Nephron (organoid): ENCODE measurements at regions not wholly inside any gene's neighbourhood (a gene's known extent, or its start where the extent isn't known, plus 50 kb on each side); places are given as distances from the start of the nearest gene placed in this dataset.

ENCODE experiments used
- H3K27ac Mint-ChIP-seq, 3 experiments: 2 replicates each; pipeline ENCODE4 v1.8.0; 2020; ENCODE audit warnings: mixed read lengths in 3 of 3, mild to moderate bottlenecking in 2 of 3, moderate library complexity in 1 of 3
- H3K27me3 Mint-ChIP-seq: 2 replicates; pipeline ENCODE4 v1.8.0; 2021; ENCODE audit warnings: low read depth, mild to moderate bottlenecking, moderate library complexity, mixed read lengths
- H3K36me3 Mint-ChIP-seq: 2 replicates; pipeline ENCODE4 v1.8.0; 2020; ENCODE audit warnings: low read depth, mixed read lengths
- H3K4me1 Mint-ChIP-seq: 2 replicates; pipeline ENCODE4 v1.8.0; 2020; ENCODE audit warnings: mixed read lengths
- H3K4me3 Mint-ChIP-seq, 3 experiments: 2 replicates each; pipeline ENCODE4 v1.8.0; 2020; ENCODE audit warnings: mild to moderate bottlenecking in 3 of 3, mixed read lengths in 3 of 3, moderate library complexity in 2 of 3
- H3K9me3 Mint-ChIP-seq: 2 replicates; pipeline ENCODE4 v1.8.0; 2020; ENCODE audit warnings: mixed read lengths
- CTCF ChIP-seq, 3 experiments: fragments of 200-600 bp; sonication (generic); IDR thresholded peaks; one replicate each; pipeline ENCODE4 v1.5.0; 2021; ENCODE audit warnings: antibody characterized with exemption in 3 of 3; ENCODE audit not compliant: unreplicated experiment in 3 of 3

DNA sequence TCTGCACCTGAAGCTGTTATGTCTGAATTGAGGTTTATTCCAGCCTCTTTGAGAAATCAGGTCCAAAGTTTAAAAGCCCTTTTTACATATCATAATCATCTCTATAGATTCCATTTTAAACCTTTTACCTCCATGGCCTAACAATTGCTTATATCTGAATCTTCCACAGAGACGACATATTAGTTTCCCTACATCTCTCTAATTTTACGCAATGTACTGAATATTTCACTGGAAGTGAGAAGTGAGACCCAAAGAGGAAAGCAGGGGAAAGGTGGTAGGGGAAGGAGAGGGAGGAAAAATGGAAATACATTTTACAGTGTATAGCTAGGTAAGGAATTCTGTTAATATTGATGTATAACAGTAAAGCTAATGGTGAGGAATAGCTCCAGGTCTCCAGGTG, 189.6 kb downstream of the MZT1 start:
- no peak for TF ChIP-seq CTCF (IDR thresholded peaks at IDR 0.05; ENCODE audit: unreplicated experiment in 3 of 3)
- H3K4me3 Mint-ChIP-seq = peak overlapping the region in 1 of 3 experiments; percentile 2
- peaks cover 7% of the 10 kb centered on the region for H3K27me3 Mint-ChIP-seq
- peak overlapping the region; percentile 92 to 99 (median 96) for H3K27ac Mint-ChIP-seq
- H3K9me3 Mint-ChIP-seq = no peaks in the 10 kb centered on the region
- peaks cover 54% of the 10 kb centered on the region for H3K4me1 Mint-ChIP-seq
- H3K36me3 Mint-ChIP-seq = no peaks in the 10 kb centered on the region

DNA sequence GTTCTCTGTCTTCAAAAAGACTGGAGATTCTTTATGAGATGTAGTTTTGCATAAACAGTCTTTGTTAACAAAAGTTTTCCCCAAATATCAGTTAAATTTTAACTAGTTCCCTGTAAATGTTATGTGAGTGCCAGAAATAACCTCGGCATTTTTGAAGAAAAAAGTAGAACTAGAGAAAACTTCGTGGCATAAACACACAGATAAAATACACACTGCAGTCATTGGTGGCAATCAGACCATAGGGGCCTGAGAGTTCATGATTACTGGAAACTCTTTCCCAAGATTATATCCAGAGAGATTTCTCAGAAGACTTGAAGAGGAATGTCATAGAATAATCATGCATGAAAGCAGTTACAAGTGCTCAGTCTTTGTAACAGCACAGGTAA, 190.0 kb downstream of the MZT1 start:
- Mint-ChIP-seq H3K27ac (peak overlapping the region; percentile 92 to 99 (median 96)), H3K27me3 (peaks cover 7% of the 10 kb centered on the region), H3K4me1 (peaks cover 55% of the 10 kb centered on the region), H3K9me3 (no peaks in the 10 kb centered on the region), H3K4me3 (peak overlapping the region in 1 of 3 experiments; percentile 41), H3K36me3 (no peaks in the 10 kb centered on the region)
- TF ChIP-seq CTCF (IDR thresholded peaks at IDR 0.05; ENCODE audit: unreplicated experiment in 3 of 3) = no peak

DNA sequence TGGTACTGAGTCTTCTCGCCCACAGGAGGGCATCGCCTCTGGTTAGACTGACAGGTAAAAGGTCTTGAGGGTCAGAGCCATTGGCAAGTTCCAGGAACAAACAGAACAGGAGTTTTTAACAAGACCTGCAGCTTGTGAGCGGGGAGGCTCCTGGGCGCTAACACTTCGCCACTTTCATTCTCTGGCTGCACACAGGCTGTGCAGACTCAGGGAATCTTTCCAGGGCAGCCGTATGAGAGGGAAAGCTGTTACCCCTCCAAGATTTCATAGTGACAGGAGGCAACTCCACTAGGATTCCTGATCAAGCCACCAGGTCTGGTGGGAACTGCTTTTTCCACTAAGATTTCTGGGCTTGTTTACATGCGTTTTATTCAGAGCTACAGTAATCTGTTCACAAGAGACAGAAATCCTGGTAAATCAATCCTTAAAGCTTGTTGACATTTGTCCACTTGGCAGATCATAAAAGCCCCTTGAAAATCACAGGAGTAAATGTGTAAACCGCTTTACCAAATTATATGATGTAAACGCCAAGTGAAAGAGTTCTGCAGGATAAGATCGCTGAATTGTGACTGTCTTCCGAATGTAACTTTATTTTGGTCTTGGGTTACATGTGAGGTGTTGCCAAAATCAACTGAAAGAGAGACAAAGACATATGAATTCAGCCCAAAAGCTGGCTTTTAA, 190.6 kb downstream of the MZT1 start:
- H3K9me3 Mint-ChIP-seq = no peaks in the 10 kb centered on the region
- peak overlapping the region; percentile 92 to 99 (median 96) for H3K27ac Mint-ChIP-seq
- H3K4me1 Mint-ChIP-seq = peaks cover 55% of the 10 kb centered on the region
- peaks cover 7% of the 10 kb centered on the region for H3K27me3 Mint-ChIP-seq
- no peak for TF ChIP-seq CTCF (IDR thresholded peaks at IDR 0.05; ENCODE audit: unreplicated experiment in 3 of 3)
- no peaks in the 10 kb centered on the region for H3K36me3 Mint-ChIP-seq
- H3K4me3 Mint-ChIP-seq = peak overlapping the region; percentile 4 to 42 (median 41)

- Mint-ChIP-seq H3K9me3 (no peaks in the 10 kb centered on the region), H3K4me1 (peaks cover 65% of the 10 kb centered on the region), H3K27ac (peak overlapping the region; percentile 92 to 99 (median 93)), H3K27me3 (peaks cover 7% of the 10 kb centered on the region), H3K4me3 (no peak overlapping the region), H3K36me3 (no peaks in the 10 kb centered on the region)
- TF ChIP-seq CTCF (IDR thresholded peaks at IDR 0.05; ENCODE audit: unreplicated experiment in 3 of 3) = no peak
Measured at GRCh38 chr13:72534951-72535640, 192.3 kb downstream of the MZT1 start.

- Mint-ChIP-seq H3K27ac (peak overlapping the region; percentile 84 to 92 (median 90)), H3K27me3 (peaks cover 3% of the 10 kb centered on the region)
- no peak for TF ChIP-seq CTCF (IDR thresholded peaks at IDR 0.05; ENCODE audit: unreplicated experiment in 3 of 3)
Measured at GRCh38 chr13:72530471-72530870, 197.0 kb downstream of the MZT1 start.

More at GRCh38 chr13:72530471-72530870, 197.0 kb downstream of the MZT1 start:
- peaks cover 55% of the 10 kb centered on the region for H3K4me1 Mint-ChIP-seq
- H3K9me3 Mint-ChIP-seq = no peaks in the 10 kb centered on the region
- H3K4me3 Mint-ChIP-seq = peak overlapping the region; percentile 7 to 28 (median 11)
- no peaks in the 10 kb centered on the region for H3K36me3 Mint-ChIP-seq
